Posterior cingulate gyrus (tissue), 11 donors: ENCODE measurements at regions not wholly inside any gene's neighbourhood (a gene's known extent, or its start where the extent isn't known, plus 50 kb on each side); places are given as distances from the start of the nearest gene placed in this dataset.
"Not testable (repeated sequence)": the region's sequence is repeated elsewhere in the genome, so short reads cannot be mapped to it uniquely, and the experiment has no call there.

Experiments used
- DNase-seq, 10 donors: peaks; one replicate each; pipeline versions ENCODE4 v3.0.0 to v3.0.0-alpha.2; 2020 to 2021; ENCODE audit warnings: mixed read lengths in 3 of 10
- intact Hi-C: fragments of 100-400 bp; cut with DNase I; formaldehyde crosslinking; loops from one replicate; pipeline ENCODE4 v1.15.1; 2023

- DNase-seq, result no peak
- intact Hi-C loops, result no loop called here
Observed at GRCh38 chr18:30485078-30485477, 557.5 kb downstream of the DSC3 start.

GRCh38 chr18:30481871-30482270 is 560.7 kb downstream of the DSC3 start:
- DNase-seq, result no peak
- intact Hi-C loops, result no loop called here

- intact Hi-C loops, result no loop called here
- DNase-seq, result no peak
Observed at GRCh38 chr18:30469091-30469490, 573.5 kb downstream of the DSC3 start.

- no peak for DNase-seq
- intact Hi-C loops, result no loop called here
Observed at GRCh38 chr18:30465096-30465495, 577.4 kb downstream of the DSC3 start.

- intact Hi-C loops, result no loop called here
- no peak for DNase-seq
Observed at GRCh38 chr18:30457156-30457555, 585.4 kb downstream of the DSC3 start.

- intact Hi-C loops, result no loop called here
- no peak for DNase-seq
Observed at GRCh38 chr18:30455741-30456140, 586.8 kb downstream of the DSC3 start.

GRCh38 chr18:30454920-30455319 is 587.6 kb downstream of the DSC3 start:
- no peak for DNase-seq
- intact Hi-C loops, result no loop called here

GRCh38 chr18:30451981-30452380 is 590.6 kb downstream of the DSC3 start:
- no peak for DNase-seq
- intact Hi-C loops, result no loop called here

GRCh38 chr18:30450927-30451326 is 591.6 kb downstream of the DSC3 start:
- intact Hi-C loops, result no loop called here
- no peak for DNase-seq

GRCh38 chr18:30446605-30447004 is 595.9 kb downstream of the DSC3 start:
- peak in 1 of 10 donors; percentile 25 for DNase-seq
- intact Hi-C loops, result no loop called here

GRCh38 chr18:30444544-30444943 is 598.0 kb downstream of the DSC3 start:
- intact Hi-C loops, result no loop called here
- no peak for DNase-seq

GRCh38 chr18:30440351-30440750 is 602.2 kb downstream of the DSC3 start:
- DNase-seq, result no peak

GRCh38 chr18:30439174-30439573 is 603.4 kb downstream of the DSC3 start:
- intact Hi-C loops, result no loop called here
- DNase-seq, result no peak

More at GRCh38 chr18:30440351-30440750, 602.2 kb downstream of the DSC3 start:
- intact Hi-C loops, result no loop called here

GRCh38 chr18:30432349-30432748 is 610.2 kb downstream of the DSC3 start:
- intact Hi-C loops, result no loop called here
- DNase-seq, result no peak

- intact Hi-C loops, result not testable (repeated sequence)
- peak in 1 of 10 donors; percentile 52 for DNase-seq
Observed at GRCh38 chr18:30419399-30419798, 623.1 kb downstream of the DSC3 start.

GRCh38 chr18:30415903-30416302 is 626.6 kb downstream of the DSC3 start:
- DNase-seq, result no peak
- intact Hi-C loops, result no loop called here

- no peak for DNase-seq
- intact Hi-C loops, result no loop called here
Observed at GRCh38 chr18:30409120-30409519, 633.4 kb downstream of the DSC3 start.

- intact Hi-C loops, result no loop called here
- DNase-seq, result no peak
Observed at GRCh38 chr18:30406728-30407127, 635.8 kb downstream of the DSC3 start.

GRCh38 chr18:30405038-30405437 is 637.5 kb downstream of the DSC3 start:
- DNase-seq, result no peak

GRCh38 chr18:30404422-30404821 is 638.1 kb downstream of the DSC3 start:
- DNase-seq, result no peak
- intact Hi-C loops, result no loop called here

More at GRCh38 chr18:30405038-30405437, 637.5 kb downstream of the DSC3 start:
- intact Hi-C loops, result no loop called here

- intact Hi-C loops, result no loop called here
- DNase-seq, result no peak
Observed at GRCh38 chr18:30403278-30403677, 639.3 kb downstream of the DSC3 start.

GRCh38 chr18:30387401-30387800 is 655.1 kb downstream of the DSC3 start:
- no peak for DNase-seq
- intact Hi-C loops, result no loop called here

GRCh38 chr18:30386624-30387023 is 655.9 kb downstream of the DSC3 start:
- intact Hi-C loops, result no loop called here
- DNase-seq, result no peak
